Activated gamma-delta T cell (primary cell): ENCODE measurements at regions not wholly inside any gene's neighbourhood (a gene's known extent, or its start where the extent isn't known, plus 50 kb on each side); places are given as distances from the start of the nearest gene placed in this dataset.
"Not testable (repeated sequence)": the region's sequence is repeated elsewhere in the genome, so short reads cannot be mapped to it uniquely, and the experiment has no call there.

Source experiments
- DNase-seq: peaks from one replicate; lab custom pipeline; 2025; lab: John Stamatoyannopoulos, UW

GRCh38 chr1:189977184-189977583 is 500.5 kb downstream of the BRINP3 start:
- no peak for DNase-seq

GRCh38 chr1:189983166-189983890 is 494.3 kb downstream of the BRINP3 start:
- no peak for DNase-seq

GRCh38 chr1:189986516-189986915 is 491.1 kb downstream of the BRINP3 start:
- DNase-seq, result no peak

- no peak for DNase-seq
Measured at GRCh38 chr1:189987509-189987908, 490.2 kb downstream of the BRINP3 start.

GRCh38 chr1:189992856-189993255 is 484.8 kb downstream of the BRINP3 start:
- no peak for DNase-seq

- no peak for DNase-seq
Measured at GRCh38 chr1:190000365-190000872, 477.2 kb downstream of the BRINP3 start.

GRCh38 chr1:190001187-190001586 is 476.5 kb downstream of the BRINP3 start:
- no peak for DNase-seq

GRCh38 chr1:190003376-190003775 is 474.3 kb downstream of the BRINP3 start:
- DNase-seq, result no peak

- DNase-seq, result no peak
Measured at GRCh38 chr1:190011585-190011984, 466.1 kb downstream of the BRINP3 start.

GRCh38 chr1:190019151-190019550 is 458.5 kb downstream of the BRINP3 start:
- DNase-seq, result not testable (repeated sequence)

- DNase-seq, result no peak
Measured at GRCh38 chr1:190019717-190020116, 457.9 kb downstream of the BRINP3 start.

GRCh38 chr1:190022709-190023108 is 455.0 kb downstream of the BRINP3 start:
- DNase-seq, result no peak

- no peak for DNase-seq
Measured at GRCh38 chr1:190029441-190029840, 448.2 kb downstream of the BRINP3 start.

- DNase-seq, result no peak
Measured at GRCh38 chr1:190043655-190044054, 434.0 kb downstream of the BRINP3 start.

- no peak for DNase-seq
Measured at GRCh38 chr1:190046231-190046630, 431.4 kb downstream of the BRINP3 start.
